ENCODE measurements at regions not wholly inside any gene's neighbourhood (a gene's known extent, or its start where the extent isn't known, plus 50 kb on each side); places are given as distances from the start of the nearest gene placed in this dataset.

- DNase-seq: no peak
Measured at GRCh38 chrX:10047631-10048030, 80.5 kb downstream of the CLDN34 start.

- no peak for DNase-seq
Measured at GRCh38 chrX:10048076-10048475, 80.9 kb downstream of the CLDN34 start.

GRCh38 chrX:10048707-10049106 lies 81.5 kb downstream of the CLDN34 start:
- no peak for DNase-seq

- no peak for DNase-seq
Measured at GRCh38 chrX:10049236-10049635, 82.1 kb downstream of the CLDN34 start.

GRCh38 chrX:10050481-10050880 lies 83.3 kb downstream of the CLDN34 start:
- DNase-seq: no peak

- no peak for DNase-seq
Measured at GRCh38 chrX:10051866-10052480, 84.8 kb downstream of the CLDN34 start.

- DNase-seq: no peak
Measured at GRCh38 chrX:10052906-10053625, 85.9 kb downstream of the CLDN34 start.

GRCh38 chrX:10054396-10054795 lies 87.2 kb downstream of the CLDN34 start:
- no peak for DNase-seq

- no peak for DNase-seq
Measured at GRCh38 chrX:10055430-10055829, 88.3 kb downstream of the CLDN34 start.

GRCh38 chrX:10062352-10062751 lies 94.4 kb upstream of the CLCN4 start:
- DNase-seq: no peak

GRCh38 chrX:10062980-10063379 lies 93.8 kb upstream of the CLCN4 start:
- no peak for DNase-seq

GRCh38 chrX:10064736-10065135 lies 92.0 kb upstream of the CLCN4 start:
- no peak for DNase-seq

- DNase-seq: no peak
Measured at GRCh38 chrX:10070714-10071436, 85.9 kb upstream of the CLCN4 start.

GRCh38 chrX:10071451-10072144 lies 85.2 kb upstream of the CLCN4 start:
- DNase-seq: no peak

GRCh38 chrX:10072786-10073568 lies 83.8 kb upstream of the CLCN4 start:
- DNase-seq: no peak

- DNase-seq: no peak
Measured at GRCh38 chrX:10073671-10074070, 83.1 kb upstream of the CLCN4 start.

GRCh38 chrX:10074241-10074941 lies 82.4 kb upstream of the CLCN4 start:
- DNase-seq: no peak

- DNase-seq: no peak
Measured at GRCh38 chrX:10076765-10077164, 80.0 kb upstream of the CLCN4 start.

- peak in 1 of 5 experiments; percentile 32 for DNase-seq
Measured at GRCh38 chrX:10077425-10078188, 79.2 kb upstream of the CLCN4 start.

GRCh38 chrX:10078266-10078665 lies 78.5 kb upstream of the CLCN4 start:
- DNase-seq: no peak

- no peak for DNase-seq
Measured at GRCh38 chrX:10079231-10079630, 77.5 kb upstream of the CLCN4 start.
